ENCODE measurements at regions not wholly inside any gene's neighbourhood (a gene's known extent, or its start where the extent isn't known, plus 50 kb on each side); places are given as distances from the start of the nearest gene placed in this dataset.

DNA sequence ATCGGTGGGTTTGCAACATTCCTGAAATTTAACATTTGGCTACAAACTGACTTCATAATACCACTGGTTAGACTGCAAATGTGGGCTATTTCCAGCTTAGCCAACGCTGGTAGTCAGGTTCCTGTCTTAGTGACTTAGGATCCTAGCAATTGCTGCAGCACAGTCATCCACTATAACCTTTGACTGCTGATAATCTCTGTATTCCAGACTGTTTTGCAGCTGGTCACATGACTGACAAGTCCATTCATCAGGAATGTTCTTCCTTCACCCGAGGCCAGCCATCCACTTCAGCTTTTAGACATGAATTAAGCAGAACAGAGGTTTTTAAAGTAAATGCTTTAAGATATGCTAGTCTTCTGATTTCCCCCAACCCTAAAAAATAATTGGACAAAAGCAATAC, 425.9 kb upstream of the MPDZ start:
- Histone ChIP-seq H3K9ac (ENCODE audit: low read depth in 1 of 2, low read length in 2 of 2) (no peak overlapping the region), H3K27ac (ENCODE audit: low read depth in 1 of 2, low read length in 2 of 2) (peak overlapping the region in 1 of 2 donors; percentile 19), H3K4me1 (ENCODE audit: control insufficient read depth in 4 of 4, insufficient read depth in 4 of 4, low read length in 3 of 4) (no peaks in the 10 kb centered on the region), H3K27me3 (ENCODE audit: control insufficient read depth in 4 of 4, insufficient read depth in 4 of 4, low read length in 3 of 4) (no peaks in the 10 kb centered on the region), H3K9me3 (ENCODE audit: control insufficient read depth in 4 of 4, low read length in 3 of 4) (no peaks in the 10 kb centered on the region), H3K4me3 (ENCODE audit: low read depth in 1 of 3, low read length in 3 of 3) (no peak overlapping the region), H3K36me3 (ENCODE audit: control insufficient read depth in 4 of 4, insufficient read depth in 3 of 4, low read depth in 1 of 4, low read length in 3 of 4) (no peaks in the 10 kb centered on the region)
- TF ChIP-seq NR2F2 (IDR thresholded peaks at IDR 0.05) = peak; percentile 41
- peak in 1 of 2 donors; percentile 5 for TF ChIP-seq RAD21 (IDR thresholded peaks at IDR 0.05)
- no peak for TF ChIP-seq TAF1 (conservative IDR thresholded peaks at IDR 0.05)
- TF ChIP-seq FOXA1 (IDR thresholded peaks at IDR 0.05) = no peak
- no peak for TF ChIP-seq YY1 (IDR thresholded peaks at IDR 0.05)
- TF ChIP-seq RXRA (IDR thresholded peaks at IDR 0.05) = no peak
- no peak for TF ChIP-seq ATF3 (IDR thresholded peaks at IDR 0.05)
- no peak for DNase-seq (ENCODE audit: low spot score)
- 47% methylated on average over 3 of the region's 3 CpGs for WGBS

DNA sequence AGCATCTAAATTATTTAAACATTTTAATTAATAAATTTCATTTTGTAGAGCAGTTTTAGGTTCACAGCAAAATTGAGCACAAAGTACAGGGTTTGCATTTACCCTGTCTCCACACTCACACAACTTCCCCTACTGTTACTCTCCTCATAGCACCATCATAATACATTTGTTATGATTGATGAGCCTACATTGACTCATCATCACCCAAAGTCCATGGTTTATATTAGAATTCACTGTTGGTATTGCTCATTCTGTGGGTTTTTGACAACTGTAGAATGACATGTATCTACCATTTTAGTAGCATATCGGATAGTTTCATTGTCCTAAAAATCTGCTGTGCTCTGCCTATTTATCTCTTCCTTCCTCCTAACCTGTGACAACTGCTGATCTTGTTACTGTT, 411.1 kb upstream of the MPDZ start:
- Histone ChIP-seq H3K27me3 (ENCODE audit: control insufficient read depth in 4 of 4, insufficient read depth in 4 of 4, low read length in 3 of 4) (no peaks in the 10 kb centered on the region), H3K27ac (ENCODE audit: low read depth in 1 of 2, low read length in 2 of 2) (no peak overlapping the region), H3K9me3 (ENCODE audit: control insufficient read depth in 4 of 4, low read length in 3 of 4) (no peaks in the 10 kb centered on the region), H3K4me3 (ENCODE audit: low read depth in 1 of 3, low read length in 3 of 3) (no peak overlapping the region), H3K4me1 (ENCODE audit: control insufficient read depth in 4 of 4, insufficient read depth in 4 of 4, low read length in 3 of 4) (no peaks in the 10 kb centered on the region), H3K36me3 (ENCODE audit: control insufficient read depth in 4 of 4, insufficient read depth in 3 of 4, low read depth in 1 of 4, low read length in 3 of 4) (no peaks in the 10 kb centered on the region), H3K9ac (ENCODE audit: low read depth in 1 of 2, low read length in 2 of 2) (no peak overlapping the region)
- WGBS = 91% methylated on average over 1 of the region's 1 CpG
- DNase-seq (ENCODE audit: low spot score) = no peak
- TF ChIP-seq HNF4A (conservative IDR thresholded peaks at IDR 0.05) (no peak), TAF1 (conservative IDR thresholded peaks at IDR 0.05) (no peak), HNF4G (IDR thresholded peaks at IDR 0.05) (no peak), MAX (IDR thresholded peaks at IDR 0.05) (no peak), JUND (IDR thresholded peaks at IDR 0.05) (no peak), EGR1 (IDR thresholded peaks at IDR 0.05; ENCODE audit: low read depth in 2 of 2) (no peak), YY1 (IDR thresholded peaks at IDR 0.05) (no peak), SP1 (IDR thresholded peaks at IDR 0.05) (no peak), FOXA1 (IDR thresholded peaks at IDR 0.05) (no peak), GABPA (IDR thresholded peaks at IDR 0.05 in 1 of 2, conservative IDR thresholded peaks at IDR 0.05 in 1 of 2) (no peak), ZBTB33 (IDR thresholded peaks at IDR 0.05) (no peak)
- TF ChIP-seq, protein P1, sequence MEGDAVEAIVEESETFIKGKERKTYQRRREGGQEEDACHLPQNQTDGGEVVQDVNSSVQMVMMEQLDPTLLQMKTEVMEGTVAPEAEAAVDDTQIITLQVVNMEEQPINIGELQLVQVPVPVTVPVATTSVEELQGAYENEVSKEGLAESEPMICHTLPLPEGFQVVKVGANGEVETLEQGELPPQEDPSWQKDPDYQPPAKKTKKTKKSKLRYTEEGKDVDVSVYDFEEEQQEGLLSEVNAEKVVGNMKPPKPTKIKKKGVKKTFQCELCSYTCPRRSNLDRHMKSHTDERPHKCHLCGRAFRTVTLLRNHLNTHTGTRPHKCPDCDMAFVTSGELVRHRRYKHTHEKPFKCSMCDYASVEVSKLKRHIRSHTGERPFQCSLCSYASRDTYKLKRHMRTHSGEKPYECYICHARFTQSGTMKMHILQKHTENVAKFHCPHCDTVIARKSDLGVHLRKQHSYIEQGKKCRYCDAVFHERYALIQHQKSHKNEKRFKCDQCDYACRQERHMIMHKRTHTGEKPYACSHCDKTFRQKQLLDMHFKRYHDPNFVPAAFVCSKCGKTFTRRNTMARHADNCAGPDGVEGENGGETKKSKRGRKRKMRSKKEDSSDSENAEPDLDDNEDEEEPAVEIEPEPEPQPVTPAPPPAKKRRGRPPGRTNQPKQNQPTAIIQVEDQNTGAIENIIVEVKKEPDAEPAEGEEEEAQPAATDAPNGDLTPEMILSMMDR (IDR thresholded peaks at IDR 0.05; ENCODE audit: low read depth, low read length, missing input control) = no peak

- TF ChIP-seq ATF3 (IDR thresholded peaks at IDR 0.05) (no peak), FOXA1 (IDR thresholded peaks at IDR 0.05) (no peak), YY1 (IDR thresholded peaks at IDR 0.05) (no peak), SP1 (IDR thresholded peaks at IDR 0.05) (no peak), EGR1 (IDR thresholded peaks at IDR 0.05; ENCODE audit: low read depth in 2 of 2) (no peak), ZBTB33 (IDR thresholded peaks at IDR 0.05) (no peak)
- Histone ChIP-seq H3K27me3 (ENCODE audit: control insufficient read depth in 4 of 4, insufficient read depth in 4 of 4, low read length in 3 of 4) (no peaks in the 10 kb centered on the region), H3K36me3 (ENCODE audit: control insufficient read depth in 4 of 4, insufficient read depth in 3 of 4, low read depth in 1 of 4, low read length in 3 of 4) (no peaks in the 10 kb centered on the region), H3K4me1 (ENCODE audit: control insufficient read depth in 4 of 4, insufficient read depth in 4 of 4, low read length in 3 of 4) (peaks cover 0 to under 1% (median 0%) of the 10 kb centered on the region in 4 donors), H3K4me3 (ENCODE audit: low read depth in 1 of 3, low read length in 3 of 3) (no peak overlapping the region), H3K27ac (ENCODE audit: low read depth in 1 of 2, low read length in 2 of 2) (no peak overlapping the region), H3K9ac (ENCODE audit: low read depth in 1 of 2, low read length in 2 of 2) (no peak overlapping the region), H3K9me3 (ENCODE audit: control insufficient read depth in 4 of 4, low read length in 3 of 4) (no peaks in the 10 kb centered on the region)
- 83% methylated on average over 2 of the region's 2 CpGs for WGBS
- DNase-seq (ENCODE audit: low spot score) = no peak
Measured at GRCh38 chr9:13689925-13690324, 410.4 kb upstream of the MPDZ start.
